ENCODE measurements at regions not wholly inside any gene's neighbourhood (a gene's known extent, or its start where the extent isn't known, plus 50 kb on each side); places are given as distances from the start of the nearest gene placed in this dataset.

GRCh38 chr12:107998863-107999262, 130.2 kb upstream of the WSCD2 start:
- TF ChIP-seq POLR2A (IDR thresholded peaks at IDR 0.05; ENCODE audit: low read length) (no peak), GATA1 (IDR thresholded peaks at IDR 0.05; ENCODE audit: low read depth, low read length) (no peak)
